ENCODE measurements at regions not wholly inside any gene's neighbourhood (a gene's known extent, or its start where the extent isn't known, plus 50 kb on each side); places are given as distances from the start of the nearest gene placed in this dataset.

GRCh38 chr10:32121648-32122047 lies 65.4 kb upstream of the KIF5B start:
- CTCF ChIA-PET = interaction anchor here (0.9 kb wide), 1 partner anchor 224 kb away, joined by 4 read pairs; no protein-coding TSS in a partner anchor
- POLR2A ChIA-PET = no interaction called here
- Histone ChIP-seq H3K27ac (ENCODE audit: extremely low read depth, low read depth, low read length) (no peak overlapping the region), H3K4me1 (ENCODE audit: control insufficient read depth, insufficient read depth, low read length) (no peaks in the 10 kb centered on the region), H3K36me3 (ENCODE audit: control insufficient read depth in 2 of 2, insufficient read depth in 1 of 2, low read length in 2 of 2) (no peaks in the 10 kb centered on the region), H3K9me3 (ENCODE audit: control insufficient read depth, insufficient read depth, low read depth, low read length) (no peaks in the 10 kb centered on the region), H3K4me3 (ENCODE audit: low read depth, low read length) (no peak overlapping the region)
- no peak for TF ChIP-seq ZNF48 (tag by site-specific recombination; IDR thresholded peaks at IDR 0.05)
- no peak for TF ChIP-seq ZBTB49 (tag by site-specific recombination; IDR thresholded peaks at IDR 0.05; ENCODE audit: low read depth)
- no peak for TF ChIP-seq OVOL3 (tag by site-specific recombination; IDR thresholded peaks at IDR 0.05)
- TF ChIP-seq ZFP69B (tag by site-specific recombination; IDR thresholded peaks at IDR 0.05) = no peak
- no peak for TF ChIP-seq ZNF10 (tag by site-specific recombination; IDR thresholded peaks at IDR 0.05)
- no peak for TF ChIP-seq ZNF692 (tag by site-specific recombination; IDR thresholded peaks at IDR 0.05)

- Histone ChIP-seq H3K4me3 (ENCODE audit: low read depth, low read length) (no peak overlapping the region), H3K4me1 (ENCODE audit: control insufficient read depth, insufficient read depth, low read length) (no peaks in the 10 kb centered on the region), H3K36me3 (ENCODE audit: control insufficient read depth in 2 of 2, insufficient read depth in 1 of 2, low read length in 2 of 2) (no peaks in the 10 kb centered on the region), H3K27ac (ENCODE audit: extremely low read depth, low read depth, low read length) (no peak overlapping the region), H3K9me3 (ENCODE audit: control insufficient read depth, insufficient read depth, low read depth, low read length) (no peaks in the 10 kb centered on the region)
- ChIA-PET CTCF (interaction anchor here (0.6 kb wide), 1 partner anchor 1605 kb away, joined by 3 read pairs; no protein-coding TSS in a partner anchor), POLR2A (no interaction called here)
- TF ChIP-seq EGR2 (tag by site-specific recombination; IDR thresholded peaks at IDR 0.05; ENCODE audit: low read depth) (no peak), ZNF202 (tag by site-specific recombination; IDR thresholded peaks at IDR 0.05; ENCODE audit: borderline replicate concordance) (no peak), ZNF292 (tag by site-specific recombination; IDR thresholded peaks at IDR 0.05; ENCODE audit: borderline replicate concordance, low read depth) (no peak), ZNF514 (tag by site-specific recombination; IDR thresholded peaks at IDR 0.05) (no peak), ZNF501 (tag by site-specific recombination; IDR thresholded peaks at IDR 0.05) (no peak), ZNF645 (tag by site-specific recombination; IDR thresholded peaks at IDR 0.05) (no peak), ZNF521 (tag by site-specific recombination; IDR thresholded peaks at IDR 0.05) (no peak), AEBP2 (tag by site-specific recombination; IDR thresholded peaks at IDR 0.05; ENCODE audit: borderline replicate concordance) (no peak), ZNF19 (tag by site-specific recombination; IDR thresholded peaks at IDR 0.05; ENCODE audit: low read depth) (no peak), ZNF776 (tag by site-specific recombination; IDR thresholded peaks at IDR 0.05; ENCODE audit: borderline replicate concordance) (no peak), SP2 (tag by site-specific recombination; IDR thresholded peaks at IDR 0.05) (no peak), GLI4 (tag by site-specific recombination; IDR thresholded peaks at IDR 0.05) (no peak), ZBTB10 (tag by site-specific recombination; IDR thresholded peaks at IDR 0.05) (no peak), ZNF791 (tag by site-specific recombination; IDR thresholded peaks at IDR 0.05) (no peak), ZXDB (tag by site-specific recombination; IDR thresholded peaks at IDR 0.05) (no peak), ZNF37A (tag by site-specific recombination; IDR thresholded peaks at IDR 0.05) (no peak), YY2 (tag by site-specific recombination; IDR thresholded peaks at IDR 0.05) (no peak), ZNF214 (tag by site-specific recombination; IDR thresholded peaks at IDR 0.05; ENCODE audit: borderline replicate concordance) (no peak), ZSCAN30 (tag by site-specific recombination; IDR thresholded peaks at IDR 0.05) (no peak)
Measured at GRCh38 chr10:32120147-32120546, 63.9 kb upstream of the KIF5B start.
